ENCODE measurements at regions not wholly inside any gene's neighbourhood (a gene's known extent, or its start where the extent isn't known, plus 50 kb on each side); places are given as distances from the start of the nearest gene placed in this dataset.

- TF ChIP-seq EZH2phosphoT487 (IDR thresholded peaks at IDR 0.05; ENCODE audit: low read length) (no peak), CTCF (IDR thresholded peaks at IDR 0.05; ENCODE audit: low read length) (no peak)
These were observed 736.3 kb downstream of the TYW1 start for GRCh38 chr7:67732898-67733297.
